Mucosa of gallbladder (tissue), 1 donor: ENCODE measurements at regions not wholly inside any gene's neighbourhood (a gene's known extent, or its start where the extent isn't known, plus 50 kb on each side); places are given as distances from the start of the nearest gene placed in this dataset.
A peak's percentile ranks its signal among the peaks of the same experiment; 100 is the strongest.

ENCODE experiments used
- DNase-seq: peaks from one replicate; pipeline ENCODE4 v3.0.0-alpha.2; 2020; ENCODE audit warnings: low spot score
- donor health status: DM: no; HTN: no; CAD: no.

- DNase-seq, result no peak
Measured at GRCh38 chr11:113554526-113554925, 79.3 kb upstream of the DRD2 start.

- DNase-seq, result no peak
Measured at GRCh38 chr11:113553915-113554314, 78.7 kb upstream of the DRD2 start.

- DNase-seq, result peak; percentile 27
Measured at GRCh38 chr11:113553235-113553634, 78.0 kb upstream of the DRD2 start.

- no peak for DNase-seq
Measured at GRCh38 chr11:113552271-113552670, 77.1 kb upstream of the DRD2 start.

- DNase-seq, result no peak
Measured at GRCh38 chr11:113551645-113552044, 76.4 kb upstream of the DRD2 start.

- no peak for DNase-seq
Measured at GRCh38 chr11:113549611-113550578, 74.7 kb upstream of the DRD2 start.

- no peak for DNase-seq
Measured at GRCh38 chr11:113549061-113549460, 73.9 kb upstream of the DRD2 start.

- DNase-seq, result no peak
Measured at GRCh38 chr11:113547739-113548138, 72.5 kb upstream of the DRD2 start.

- DNase-seq, result no peak
Measured at GRCh38 chr11:113546757-113547507, 71.7 kb upstream of the DRD2 start.

- no peak for DNase-seq
Measured at GRCh38 chr11:113542420-113542819, 67.2 kb upstream of the DRD2 start.

- DNase-seq, result no peak
Measured at GRCh38 chr11:113540416-113541330, 65.5 kb upstream of the DRD2 start.

- DNase-seq, result no peak
Measured at GRCh38 chr11:113538451-113539412, 63.5 kb upstream of the DRD2 start.

GRCh38 chr11:113534625-113535024, 59.4 kb upstream of the DRD2 start:
- no peak for DNase-seq

- no peak for DNase-seq
Measured at GRCh38 chr11:113533425-113533698, 58.2 kb upstream of the DRD2 start.

- DNase-seq, result peak; percentile 73
Measured at GRCh38 chr11:113532697-113533424, 57.7 kb upstream of the DRD2 start.

GRCh38 chr11:113531575-113532451, 56.6 kb upstream of the DRD2 start:
- DNase-seq, result no peak

- no peak for DNase-seq
Measured at GRCh38 chr11:113531083-113531482, 55.9 kb upstream of the DRD2 start.

- DNase-seq, result no peak
Measured at GRCh38 chr11:113529606-113530005, 54.4 kb upstream of the DRD2 start.

- DNase-seq, result no peak
Measured at GRCh38 chr11:113528982-113529381, 53.8 kb upstream of the DRD2 start.
